Hepatocyte (in vitro differentiated cells): ENCODE measurements at regions not wholly inside any gene's neighbourhood (a gene's known extent, or its start where the extent isn't known, plus 50 kb on each side); places are given as distances from the start of the nearest gene placed in this dataset.
A peak's percentile ranks its signal among the peaks of the same experiment; 100 is the strongest.

Experiments
- DNase-seq: peaks from one replicate; pipeline ENCODE4 v3.0.0-alpha.2; 2016; ENCODE audit warnings: low spot score
- H2AFZ ChIP-seq: fragments of 200-600 bp; sonication (generic); 2 replicates; pipeline ENCODE4 v1.6.0; 2016; ENCODE audit warnings: antibody characterized with exemption, mild to moderate bottlenecking
- H3K27ac ChIP-seq: fragments of 200-600 bp; sonication (generic); 2 replicates; pipeline ENCODE4 v1.5.1; 2016; ENCODE audit warnings: mild to moderate bottlenecking
- H3K27me3 ChIP-seq: fragments of 200-600 bp; sonication (generic); 2 replicates; pipeline ENCODE4 v1.6.1; 2016
- H3K36me3 ChIP-seq: fragments of 200-600 bp; sonication (generic); replicated peaks from 2 replicates; pipeline ENCODE4 v1.5.1; 2016; ENCODE audit warnings: low read depth; ENCODE audit not compliant: insufficient read depth
- H3K4me1 ChIP-seq: fragments of 200-600 bp; sonication (generic); 2 replicates; pipeline ENCODE4 v1.5.1; 2016; ENCODE audit warnings: mild to moderate bottlenecking, moderate library complexity; ENCODE audit not compliant: insufficient read depth
- H3K4me2 ChIP-seq: fragments of 200-600 bp; sonication (generic); 2 replicates; pipeline ENCODE4 v1.6.0; 2016
- H3K4me3 ChIP-seq: fragments of 200-600 bp; sonication (generic); 2 replicates; pipeline ENCODE4 v1.5.1; 2016; ENCODE audit warnings: mild to moderate bottlenecking
- H3K79me2 ChIP-seq: fragments of 200-600 bp; sonication (generic); 2 replicates; pipeline ENCODE4 v1.6.0; 2017; ENCODE audit warnings: mild to moderate bottlenecking
- H3K9me2 ChIP-seq: fragments of 200-600 bp; sonication (generic); replicated peaks from 2 replicates; pipeline ENCODE4 v1.6.0; 2017; ENCODE audit warnings: mild to moderate bottlenecking; ENCODE audit not compliant: insufficient read depth
- H3K9me3 ChIP-seq: fragments of 200-600 bp; sonication (generic); 2 replicates; pipeline ENCODE4 v1.5.1; 2016; ENCODE audit warnings: low read depth, mild to moderate bottlenecking
- H4K20me1 ChIP-seq: fragments of 200-600 bp; sonication (generic); 2 replicates; pipeline ENCODE4 v1.6.0; 2016; ENCODE audit warnings: mild to moderate bottlenecking; ENCODE audit not compliant: insufficient read depth, poor library complexity, severe bottlenecking
- EZH2 ChIP-seq: fragments of 200-600 bp; sonication (generic); IDR thresholded peaks from 2 replicates; pipeline ENCODE4 v1.6.1; 2016; ENCODE audit warnings: antibody characterized with exemption, mild to moderate bottlenecking, borderline replicate concordance
- EZH2phosphoT487 ChIP-seq: fragments of 200-600 bp; sonication (generic); IDR thresholded peaks from one replicate; pipeline ENCODE4 v1.6.1; 2018; ENCODE audit warnings: antibody characterized with exemption, mild to moderate bottlenecking, low read depth, moderate library complexity; ENCODE audit not compliant: unreplicated experiment, severe bottlenecking
- WGBS: methylation state at CpG from one replicate; pipeline ENCODE4 v1.1.6; 2016; ENCODE audit warnings: low lambda C conversion rate; ENCODE audit errors: missing lambda C conversion rate; 5-methylcytosine and 5-hydroxymethylcytosine counted together
- TF ChIP-seq, protein P1 (sequence below): fragments of 200-600 bp; sonication (generic); IDR thresholded peaks from 2 replicates; pipeline ENCODE4 v1.5.1; 2016; ENCODE audit warnings: antibody characterized with exemption, mild to moderate bottlenecking; ENCODE audit not compliant: poor library complexity

GRCh38 chr18:45539491-45539891 is 75.8 kb upstream of the SLC14A2 start:
- Histone ChIP-seq H3K27ac (no peak overlapping the region), H3K27me3 (no peaks in the 10 kb centered on the region), H2AFZ (no peak overlapping the region), H3K4me2 (no peak overlapping the region), H3K9me2 (no peaks in the 10 kb centered on the region), H3K36me3 (no peaks in the 10 kb centered on the region), H3K4me3 (no peak overlapping the region), H4K20me1 (no peaks in the 10 kb centered on the region), H3K9me3 (no peaks in the 10 kb centered on the region), H3K4me1 (peaks cover 11% of the 10 kb centered on the region), H3K79me2 (no peaks in the 10 kb centered on the region)
- DNase-seq, result no peak
- TF ChIP-seq EZH2 (no peak), EZH2phosphoT487 (no peak)
- TF ChIP-seq, protein P1, sequence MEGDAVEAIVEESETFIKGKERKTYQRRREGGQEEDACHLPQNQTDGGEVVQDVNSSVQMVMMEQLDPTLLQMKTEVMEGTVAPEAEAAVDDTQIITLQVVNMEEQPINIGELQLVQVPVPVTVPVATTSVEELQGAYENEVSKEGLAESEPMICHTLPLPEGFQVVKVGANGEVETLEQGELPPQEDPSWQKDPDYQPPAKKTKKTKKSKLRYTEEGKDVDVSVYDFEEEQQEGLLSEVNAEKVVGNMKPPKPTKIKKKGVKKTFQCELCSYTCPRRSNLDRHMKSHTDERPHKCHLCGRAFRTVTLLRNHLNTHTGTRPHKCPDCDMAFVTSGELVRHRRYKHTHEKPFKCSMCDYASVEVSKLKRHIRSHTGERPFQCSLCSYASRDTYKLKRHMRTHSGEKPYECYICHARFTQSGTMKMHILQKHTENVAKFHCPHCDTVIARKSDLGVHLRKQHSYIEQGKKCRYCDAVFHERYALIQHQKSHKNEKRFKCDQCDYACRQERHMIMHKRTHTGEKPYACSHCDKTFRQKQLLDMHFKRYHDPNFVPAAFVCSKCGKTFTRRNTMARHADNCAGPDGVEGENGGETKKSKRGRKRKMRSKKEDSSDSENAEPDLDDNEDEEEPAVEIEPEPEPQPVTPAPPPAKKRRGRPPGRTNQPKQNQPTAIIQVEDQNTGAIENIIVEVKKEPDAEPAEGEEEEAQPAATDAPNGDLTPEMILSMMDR, result no peak
- WGBS, result 54% methylated on average over 5 of the region's 5 CpGs

DNA sequence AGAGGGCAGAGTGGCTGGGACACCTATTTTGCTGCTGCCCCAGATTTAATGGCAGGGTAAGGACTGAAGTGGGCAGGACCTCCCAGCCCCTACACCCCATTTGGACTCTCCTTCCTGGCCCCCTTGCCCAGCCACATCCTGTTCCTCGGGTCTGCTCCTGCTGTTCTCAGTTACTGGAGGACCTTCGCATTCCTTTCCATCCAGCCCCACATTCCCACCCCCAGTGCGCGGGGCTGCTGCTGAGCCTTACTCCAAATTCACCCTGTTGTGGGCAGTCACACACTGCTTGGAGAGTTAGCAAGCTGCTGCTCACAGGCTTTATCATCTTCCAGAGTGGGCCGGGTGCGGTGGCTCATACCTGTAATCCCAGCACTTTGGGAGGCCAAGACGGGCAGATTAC is 75.2 kb upstream of the SLC14A2 start:
- WGBS, result 59% methylated on average over 7 of the region's 7 CpGs
- no peak for DNase-seq

GRCh38 chr18:45541421-45541820 is 73.9 kb upstream of the SLC14A2 start:
- no peak overlapping the region for H3K4me3 ChIP-seq
- H3K36me3 ChIP-seq, result no peaks in the 10 kb centered on the region
- peak overlapping the region; percentile 69 for H3K27ac ChIP-seq
- H3K4me1 ChIP-seq, result peaks cover 11% of the 10 kb centered on the region
- H2AFZ ChIP-seq, result no peak overlapping the region
- no peaks in the 10 kb centered on the region for H3K9me2 ChIP-seq
- no peaks in the 10 kb centered on the region for H3K79me2 ChIP-seq
- 74% methylated on average over 2 of the region's 2 CpGs for WGBS
- no peaks in the 10 kb centered on the region for H3K9me3 ChIP-seq
- no peaks in the 10 kb centered on the region for H4K20me1 ChIP-seq
- no peak overlapping the region for H3K4me2 ChIP-seq
- H3K27me3 ChIP-seq, result no peaks in the 10 kb centered on the region
- peak; percentile 40 for DNase-seq
- TF ChIP-seq, protein P1, result no peak
- no peak for TF ChIP-seq EZH2phosphoT487
- no peak for TF ChIP-seq EZH2

More for the DNA sequence above, 75.2 kb upstream of the SLC14A2 start:
- H4K20me1 ChIP-seq, result no peaks in the 10 kb centered on the region
- H2AFZ ChIP-seq, result no peak overlapping the region
- TF ChIP-seq, protein P1, result no peak
- TF ChIP-seq EZH2 (no peak), EZH2phosphoT487 (no peak)
- H3K4me3 ChIP-seq, result no peak overlapping the region
- H3K27me3 ChIP-seq, result no peaks in the 10 kb centered on the region
- H3K9me3 ChIP-seq, result no peaks in the 10 kb centered on the region
- H3K27ac ChIP-seq, result peak overlapping the region; percentile 69
- no peak overlapping the region for H3K4me2 ChIP-seq
- H3K4me1 ChIP-seq, result peaks cover 11% of the 10 kb centered on the region
- no peaks in the 10 kb centered on the region for H3K9me2 ChIP-seq
- no peaks in the 10 kb centered on the region for H3K36me3 ChIP-seq
- H3K79me2 ChIP-seq, result no peaks in the 10 kb centered on the region

DNA sequence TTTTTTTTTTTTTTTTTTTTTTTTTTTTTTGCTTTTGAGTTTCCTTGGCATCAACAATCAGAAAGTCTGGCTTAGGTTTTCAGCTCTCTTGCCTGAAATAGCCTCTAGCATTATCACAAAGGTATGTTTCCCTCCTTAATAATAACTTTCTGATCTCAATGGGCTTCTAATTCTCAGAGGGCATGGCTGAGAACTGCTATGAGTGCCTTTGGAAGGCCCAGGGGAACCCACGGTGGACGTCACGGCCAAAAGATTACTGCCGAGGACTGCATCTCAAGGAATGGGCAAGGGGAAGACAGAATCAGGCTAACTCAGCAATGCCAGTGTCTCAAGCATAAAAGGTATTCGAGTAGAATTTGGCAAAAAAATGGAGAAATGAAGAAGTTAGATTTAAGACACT is 73.2 kb upstream of the SLC14A2 start:
- Histone ChIP-seq H3K79me2 (no peaks in the 10 kb centered on the region), H2AFZ (no peak overlapping the region), H3K4me2 (no peak overlapping the region), H3K27me3 (no peaks in the 10 kb centered on the region), H3K4me1 (peaks cover 11% of the 10 kb centered on the region), H3K36me3 (no peaks in the 10 kb centered on the region), H4K20me1 (no peaks in the 10 kb centered on the region), H3K9me2 (no peaks in the 10 kb centered on the region), H3K4me3 (no peak overlapping the region), H3K9me3 (no peaks in the 10 kb centered on the region), H3K27ac (no peak overlapping the region)
- TF ChIP-seq EZH2phosphoT487 (no peak), EZH2 (no peak)
- TF ChIP-seq, protein P1, result no peak
- 97% methylated on average over 5 of the region's 5 CpGs for WGBS
- DNase-seq, result no peak
